K562 (cell line): ENCODE measurements at regions not wholly inside any gene's neighbourhood (a gene's known extent, or its start where the extent isn't known, plus 50 kb on each side); places are given as distances from the start of the nearest gene placed in this dataset.

Experiments used
- ATAC-seq: fragments of 200-7000 bp; cut with Tn5 transposase; 3 replicates; pipeline ENCODE4 v1.9.1; 2020; ENCODE audit warnings: moderate library complexity
- BruUV-seq: library from RNA; stranded (reverse); fragments of 400-500 nt; replicated peaks from 2 replicates; lab custom pipeline; 2021; lab: Mats Ljungman, UMichigan
- CTCF ChIA-PET: fragments of 300-600 bp; formaldehyde crosslinking; extraction: SDS; loops from one replicate; lab custom pipeline; 2021; ENCODE audit warnings: low intra/inter-chr PET ratio; lab: Yijun Ruan, JAX
- POLR2A ChIA-PET: fragments of 300-600, 350-650 bp; sonication (Branson Sonifier 250); formaldehyde crosslinking; extraction: SDS; loops from one replicate; lab custom pipeline; 2021; ENCODE audit warnings: antibody characterized with exemption, inconsistent platforms; lab: Yijun Ruan, JAX
- DNase-seq, 4 experiments: peaks; one replicate each; pipeline versions ENCODE4 v3.0.0 to v3.0.0-alpha.2; 2011 to 2018; ENCODE audit warnings: low spot score in 3 of 4, mixed read lengths in 3 of 4; ENCODE audit errors: extremely low read depth in 1 of 4
- FAIRE-seq: peaks from 2 replicates; lab custom pipeline; 2011; peaks lifted over from hg19 to GRCh38; lab: Jason Lieb, UNC
- H2AFZ ChIP-seq: 2 replicates; pipeline ENCODE4 v1.6.0; 2011; ENCODE audit warnings: low read depth, low read length, control low read depth, inconsistent platforms
- H3K27ac ChIP-seq: fragments of 200-600 bp; 3 replicates; pipeline ENCODE4 v1.8.0; 2011; ENCODE audit warnings: low read depth, mild to moderate bottlenecking, control low read depth, inconsistent platforms, low read length, moderate library complexity, mixed read lengths; ENCODE audit errors: extremely low read depth
- H3K27me3 ChIP-seq, 2 experiments: fragments of 300-600 bp in 1 of 2; 2 replicates in 1 of 2; 3 replicates in 1 of 2; pipeline versions ENCODE4 v1.6.0 to v1.8.0; 2011; ENCODE audit warnings: inconsistent platforms in 2 of 2, low read length in 2 of 2, mild to moderate bottlenecking in 1 of 2, mixed read lengths in 1 of 2, moderate library complexity in 1 of 2; ENCODE audit not compliant: control insufficient read depth in 2 of 2, insufficient read depth in 2 of 2
- H3K36me3 ChIP-seq: fragments of 300-600 bp; 3 replicates; pipeline ENCODE4 v1.8.0; 2011; ENCODE audit warnings: mild to moderate bottlenecking, low read length, inconsistent platforms; ENCODE audit not compliant: control insufficient read depth, insufficient read depth
- H3K4me1 ChIP-seq, 2 experiments: fragments of 200-600 bp in 1 of 2; replicated peaks in 1 of 2; 2 replicates in 1 of 2; 3 replicates in 1 of 2; pipeline versions ENCODE4 v1.5.1 to v1.8.0; 2011; ENCODE audit warnings: inconsistent platforms in 2 of 2, low read length in 2 of 2, mild to moderate bottlenecking in 1 of 2, mixed read lengths in 1 of 2, moderate library complexity in 1 of 2; ENCODE audit not compliant: control insufficient read depth in 2 of 2, insufficient read depth in 2 of 2
- H3K4me2 ChIP-seq: 2 replicates; pipeline ENCODE4 v1.6.1; 2011; ENCODE audit warnings: low read length, control low read depth, inconsistent platforms, mixed read lengths; ENCODE audit not compliant: insufficient read depth
- H3K4me3 ChIP-seq: fragments of 200-600 bp; sonication (generic), shearing (Covaris generic); 2 replicates; pipeline ENCODE4 v1.5.1; 2016; ENCODE audit warnings: control low read depth, inconsistent platforms
- H3K79me2 ChIP-seq: fragments of 200-600 bp; 3 replicates; pipeline ENCODE4 v1.8.0; 2011; ENCODE audit warnings: low read length, inconsistent platforms; ENCODE audit not compliant: control insufficient read depth, insufficient read depth
- H3K9ac ChIP-seq, 2 experiments: 2 replicates each; pipeline versions ENCODE4 v1.6.0 to v1.6.1; 2011; ENCODE audit warnings: low read depth in 2 of 2, low read length in 2 of 2, control low read depth in 1 of 2, inconsistent platforms in 1 of 2, mild to moderate bottlenecking in 1 of 2, mixed read lengths in 1 of 2; ENCODE audit not compliant: insufficient read depth in 1 of 2
- H3K9me1 ChIP-seq: one replicate; pipeline ENCODE4 v1.6.0; 2011; ENCODE audit warnings: inconsistent platforms, mild to moderate bottlenecking, low read length, moderate library complexity; ENCODE audit not compliant: control insufficient read depth, insufficient read depth
- H3K9me3 ChIP-seq: replicated peaks from 2 replicates; pipeline ENCODE4 v1.5.1; 2011; ENCODE audit warnings: low read depth, low read length, inconsistent platforms; ENCODE audit not compliant: control insufficient read depth, insufficient read depth
- H4K20me1 ChIP-seq: replicated peaks from 2 replicates; pipeline ENCODE4 v1.6.1; 2011; ENCODE audit warnings: low read length, inconsistent platforms, mixed read lengths; ENCODE audit not compliant: control insufficient read depth, insufficient read depth
- KDM1A ChIP-seq, 2 experiments: fragments of 450-650 bp; IDR thresholded peaks; 2 replicates each; pipeline ENCODE4 v1.6.1; 2016; ENCODE audit warnings: mild to moderate bottlenecking in 2 of 2
- KDM2B ChIP-seq: fragments of 250-450 bp; sonication (Bioruptor Pico); IDR thresholded peaks from 2 replicates; pipeline ENCODE4 v1.8.0; 2021; ENCODE audit warnings: mild to moderate bottlenecking, moderate library complexity
- MTA1 ChIP-seq: fragments of 450-650 bp; IDR thresholded peaks from 2 replicates; pipeline ENCODE4 v1.6.1; 2017; ENCODE audit warnings: borderline replicate concordance
- MTA3 ChIP-seq: fragments of 450-650 bp; formaldehyde crosslinking; IDR thresholded peaks from 2 replicates; pipeline ENCODE4 v1.6.1; 2017; ENCODE audit warnings: mild to moderate bottlenecking, borderline replicate concordance
- NR2F6 ChIP-seq: fragments of 450-650 bp; formaldehyde crosslinking; IDR thresholded peaks from 2 replicates; pipeline ENCODE4 v1.4.0; 2020; ENCODE audit warnings: mild to moderate bottlenecking
- RAD51 ChIP-seq: fragments of 450-650 bp; IDR thresholded peaks from 2 replicates; pipeline ENCODE4 v1.7.1; 2016; ENCODE audit warnings: low read depth, mild to moderate bottlenecking, borderline replicate concordance
- SRSF3 ChIP-seq: fragments of 200-400 bp; formaldehyde crosslinking; IDR thresholded peaks from 2 replicates; pipeline ENCODE4 v1.6.1; 2016; ENCODE audit warnings: mild to moderate bottlenecking, low read length, moderate library complexity; ENCODE audit not compliant: insufficient read depth
- XRCC5 ChIP-seq: fragments of 200-400 bp; formaldehyde crosslinking; IDR thresholded peaks from 2 replicates; pipeline ENCODE4 v1.6.1; 2017; ENCODE audit warnings: low read depth, mild to moderate bottlenecking, low read length
- ZNF507 ChIP-seq: conservative IDR thresholded peaks from 2 replicates; pipeline ENCODE4 v1.6.1; 2017; ENCODE audit warnings: missing genetic modification characterization, missing compliant biosample characterization
- ZNF740 ChIP-seq, 3 experiments: fragments of 200-800 bp in 1 of 3; sonication (Bioruptor generic) in 1 of 3; sonication (generic) in 1 of 3; formaldehyde crosslinking in 1 of 3; IDR thresholded peaks; 2 replicates each; pipeline versions ENCODE4 v1.6.1 to v1.8.0; 2016 to 2022; ENCODE audit warnings: mild to moderate bottlenecking in 2 of 3, missing compliant biosample characterization in 2 of 3, missing genetic modification characterization in 2 of 3, missing genetic modification reagents in 1 of 3
- WGBS: fragments of 100-300 bp; shearing (Covaris generic); methylation state at CpG from one replicate; pipeline ENCODE4 v1.1.6; 2016; ENCODE audit warnings: low coverage, mixed read lengths; ENCODE audit not compliant: insufficient coverage; ENCODE audit errors: missing lambda C conversion rate; 5-methylcytosine and 5-hydroxymethylcytosine counted together
- in situ Hi-C: fragments of 300-500 bp; cut with MboI; formaldehyde crosslinking; loops from 4 replicates; pipeline ENCODE4 v1.15.0; 2018; ENCODE audit warnings: inconsistent platforms, mixed read lengths
- intact Hi-C: fragments of 100-400 bp; cut with micrococcal nuclease; formaldehyde crosslinking; loops from 2 replicates; pipeline ENCODE4 v1.14.2; 2022
- TF ChIP-seq, protein P1 (sequence below), 2 experiments: fragments of 200-800 bp in 1 of 2; sonication (Bioruptor generic) in 1 of 2; sonication (generic) in 1 of 2; formaldehyde crosslinking in 1 of 2; IDR thresholded peaks in 1 of 2; conservative IDR thresholded peaks in 1 of 2; 2 replicates each; pipeline versions ENCODE4 v1.5.0 to v1.6.1; 2016 to 2020; ENCODE audit warnings: missing compliant biosample characterization in 1 of 2, missing genetic modification characterization in 1 of 2, missing genetic modification reagents in 1 of 2
- TF ChIP-seq, protein P2 (sequence below): fragments of 250-450 bp; sonication (Bioruptor Pico); IDR thresholded peaks from 2 replicates; pipeline ENCODE4 v1.8.0; 2022; ENCODE audit warnings: moderate library complexity, mild to moderate bottlenecking, inconsistent platforms

- Histone ChIP-seq H3K27me3 (no peaks in the 10 kb centered on the region), H3K27ac (no peak overlapping the region), H3K9me3 (no peaks in the 10 kb centered on the region), H2AFZ (no peak overlapping the region), H3K9ac (no peak overlapping the region), H3K4me2 (no peak overlapping the region)
- WGBS = 22% methylated on average over 1 of the region's 1 CpG
- FAIRE-seq (no peak), ATAC-seq (no peak)
- TF ChIP-seq SRSF3 (no peak), ZNF507 (tag) (no peak), XRCC5 (no peak)
- TF ChIP-seq, all 486 proteins: peak for 0
- CTCF ChIA-PET = no interaction called here
- intact Hi-C loops = loop anchor here (10.0 kb wide), 1 partner anchor 196 kb away; no protein-coding TSS in a partner anchor
- no peaks in the 10 kb centered on the region for H3K79me2 ChIP-seq
- H3K4me1 ChIP-seq = no peaks in the 10 kb centered on the region
- H3K9me1 ChIP-seq = no peaks in the 10 kb centered on the region
- DNase-seq = no peak
- in situ Hi-C loops = no loop called here
- no TSS peak for BruUV-seq
- H3K36me3 ChIP-seq = no peaks in the 10 kb centered on the region
- H3K4me3 ChIP-seq = no peak overlapping the region
- no peaks in the 10 kb centered on the region for H4K20me1 ChIP-seq
- POLR2A ChIA-PET = no interaction called here
These were observed 131.9 kb downstream of the HLX start for GRCh38 chr1:221011145-221011544.

- no peak for FAIRE-seq
- TF ChIP-seq, protein P1, sequence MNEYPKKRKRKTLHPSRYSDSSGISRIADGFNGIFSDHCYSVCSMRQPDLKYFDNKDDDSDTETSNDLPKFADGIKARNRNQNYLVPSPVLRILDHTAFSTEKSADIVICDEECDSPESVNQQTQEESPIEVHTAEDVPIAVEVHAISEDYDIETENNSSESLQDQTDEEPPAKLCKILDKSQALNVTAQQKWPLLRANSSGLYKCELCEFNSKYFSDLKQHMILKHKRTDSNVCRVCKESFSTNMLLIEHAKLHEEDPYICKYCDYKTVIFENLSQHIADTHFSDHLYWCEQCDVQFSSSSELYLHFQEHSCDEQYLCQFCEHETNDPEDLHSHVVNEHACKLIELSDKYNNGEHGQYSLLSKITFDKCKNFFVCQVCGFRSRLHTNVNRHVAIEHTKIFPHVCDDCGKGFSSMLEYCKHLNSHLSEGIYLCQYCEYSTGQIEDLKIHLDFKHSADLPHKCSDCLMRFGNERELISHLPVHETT (CRISPR knock-in tag; conservative IDR thresholded peaks at IDR 0.05 in 1 of 2, IDR thresholded peaks at IDR 0.05 in 1 of 2) = 0 out of 4 replicates have a peak, but pooled peaks of 1 of the 2 experiments have one; percentile 16
- no peak for TF ChIP-seq ZNF740 (CRISPR knock-in tag; IDR thresholded peaks at IDR 0.05)
- TF ChIP-seq ZNF740 (tag; IDR thresholded peaks at IDR 0.05) = no peak
- no peak for TF ChIP-seq MTA3
- TF ChIP-seq RAD51 = no peak
- TF ChIP-seq, protein P2, sequence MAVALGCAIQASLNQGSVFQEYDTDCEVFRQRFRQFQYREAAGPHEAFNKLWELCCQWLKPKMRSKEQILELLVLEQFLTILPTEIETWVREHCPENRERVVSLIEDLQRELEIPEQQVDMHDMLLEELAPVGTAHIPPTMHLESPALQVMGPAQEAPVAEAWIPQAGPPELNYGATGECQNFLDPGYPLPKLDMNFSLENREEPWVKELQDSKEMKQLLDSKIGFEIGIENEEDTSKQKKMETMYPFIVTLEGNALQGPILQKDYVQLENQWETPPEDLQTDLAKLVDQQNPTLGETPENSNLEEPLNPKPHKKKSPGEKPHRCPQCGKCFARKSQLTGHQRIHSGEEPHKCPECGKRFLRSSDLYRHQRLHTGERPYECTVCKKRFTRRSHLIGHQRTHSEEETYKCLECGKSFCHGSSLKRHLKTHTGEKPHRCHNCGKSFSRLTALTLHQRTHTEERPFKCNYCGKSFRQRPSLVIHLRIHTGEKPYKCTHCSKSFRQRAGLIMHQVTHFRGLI (CRISPR knock-in tag) = no peak
- no peak for TF ChIP-seq KDM1A (IDR thresholded peaks at IDR 0.05)
- TF ChIP-seq NR2F6 (CRISPR knock-in tag) = no peak
- no peak for TF ChIP-seq KDM2B (CRISPR knock-in tag)
- no peak for TF ChIP-seq MTA1
These were observed 132.9 kb downstream of the HLX start for GRCh38 chr1:221012120-221012519.

More at GRCh38 chr1:221012120-221012519, 132.9 kb downstream of the HLX start:
- H3K4me3 ChIP-seq = no peak overlapping the region
- in situ Hi-C loops = no loop called here
- H3K36me3 ChIP-seq = no peaks in the 10 kb centered on the region
- H3K9me3 ChIP-seq = no peaks in the 10 kb centered on the region
- H3K4me1 ChIP-seq = no peaks in the 10 kb centered on the region
- POLR2A ChIA-PET = no interaction called here
- ATAC-seq = no peak
- H3K9ac ChIP-seq = no peak overlapping the region
- no peak overlapping the region for H3K4me2 ChIP-seq
- no TSS peak for BruUV-seq
- CTCF ChIA-PET = no interaction called here
- H3K79me2 ChIP-seq = no peaks in the 10 kb centered on the region
- no peak for DNase-seq
- H3K27ac ChIP-seq = no peak overlapping the region
- H4K20me1 ChIP-seq = no peaks in the 10 kb centered on the region
- no peaks in the 10 kb centered on the region for H3K27me3 ChIP-seq
- intact Hi-C loops = loop anchor here (10.0 kb wide), 1 partner anchor 197 kb away; no protein-coding TSS in a partner anchor
- H3K9me1 ChIP-seq = no peaks in the 10 kb centered on the region
- peak overlapping the region; percentile 37 for H2AFZ ChIP-seq
- WGBS = 34% methylated on average over 5 of the region's 5 CpGs
